ENCODE measurements at regions not wholly inside any gene's neighbourhood (a gene's known extent, or its start where the extent isn't known, plus 50 kb on each side); places are given as distances from the start of the nearest gene placed in this dataset.

GRCh38 chr5:93054424-93055163, 526.4 kb downstream of the NR2F1-AS1 start:
- TF ChIP-seq, protein P1, sequence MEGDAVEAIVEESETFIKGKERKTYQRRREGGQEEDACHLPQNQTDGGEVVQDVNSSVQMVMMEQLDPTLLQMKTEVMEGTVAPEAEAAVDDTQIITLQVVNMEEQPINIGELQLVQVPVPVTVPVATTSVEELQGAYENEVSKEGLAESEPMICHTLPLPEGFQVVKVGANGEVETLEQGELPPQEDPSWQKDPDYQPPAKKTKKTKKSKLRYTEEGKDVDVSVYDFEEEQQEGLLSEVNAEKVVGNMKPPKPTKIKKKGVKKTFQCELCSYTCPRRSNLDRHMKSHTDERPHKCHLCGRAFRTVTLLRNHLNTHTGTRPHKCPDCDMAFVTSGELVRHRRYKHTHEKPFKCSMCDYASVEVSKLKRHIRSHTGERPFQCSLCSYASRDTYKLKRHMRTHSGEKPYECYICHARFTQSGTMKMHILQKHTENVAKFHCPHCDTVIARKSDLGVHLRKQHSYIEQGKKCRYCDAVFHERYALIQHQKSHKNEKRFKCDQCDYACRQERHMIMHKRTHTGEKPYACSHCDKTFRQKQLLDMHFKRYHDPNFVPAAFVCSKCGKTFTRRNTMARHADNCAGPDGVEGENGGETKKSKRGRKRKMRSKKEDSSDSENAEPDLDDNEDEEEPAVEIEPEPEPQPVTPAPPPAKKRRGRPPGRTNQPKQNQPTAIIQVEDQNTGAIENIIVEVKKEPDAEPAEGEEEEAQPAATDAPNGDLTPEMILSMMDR (IDR thresholded peaks at IDR 0.05) = no peak
- no peak for TF ChIP-seq POLR2A (IDR thresholded peaks at IDR 0.05)

Data from thyroid gland (tissue), 4 donors.